Breast epithelium (tissue), 4 donors: ENCODE measurements at regions not wholly inside any gene's neighbourhood (a gene's known extent, or its start where the extent isn't known, plus 50 kb on each side); places are given as distances from the start of the nearest gene placed in this dataset.

Source experiments
- DNase-seq, 2 donors: peaks; one replicate each; pipeline ENCODE4 v3.0.0-alpha.2; 2019; ENCODE audit warnings: low spot score in 2 of 2
- H3K27ac ChIP-seq, 2 donors: fragments of 200-600 bp; sonication (generic) in 1 of 2; one replicate each; pipeline ENCODE4 v1.5.1; 2016 to 2019; ENCODE audit warnings: mild to moderate bottlenecking in 1 of 2
- H3K27me3 ChIP-seq, 2 donors: fragments of 200-600 bp; sonication (generic) in 1 of 2; one replicate each; pipeline versions ENCODE4 v1.5.1 to v1.6.0; 2017 to 2019; ENCODE audit warnings: control low read depth in 1 of 2, mild to moderate bottlenecking in 1 of 2
- H3K36me3 ChIP-seq: fragments of 200-600 bp; one replicate; pipeline ENCODE4 v1.5.1; 2019
- H3K4me1 ChIP-seq, 2 donors: fragments of 200-600 bp; sonication (generic); one replicate each; pipeline ENCODE4 v1.5.1; 2016 to 2019; ENCODE audit warnings: control low read depth in 1 of 2
- H3K4me3 ChIP-seq, 3 donors: fragments of 200-600 bp; sonication (generic); 1 replicate in 2 of 3; 2 replicates in 1 of 3; pipeline ENCODE4 v1.5.1; 2016 to 2019; ENCODE audit warnings: mild to moderate bottlenecking in 3 of 3, moderate library complexity in 2 of 3
- H3K9me3 ChIP-seq, 2 donors: fragments of 200-600 bp; sonication (generic) in 1 of 2; one replicate each; pipeline ENCODE4 v1.5.1; 2016 to 2019; ENCODE audit warnings: control low read depth in 1 of 2
- CTCF ChIP-seq, 3 donors: fragments of 450-650 bp; IDR thresholded peaks; one replicate each; pipeline ENCODE4 v1.5.1; 2016 to 2017; ENCODE audit warnings: antibody characterized with exemption in 3 of 3, mild to moderate bottlenecking in 3 of 3, moderate library complexity in 3 of 3
- POLR2A ChIP-seq: fragments of 450-650 bp; IDR thresholded peaks from one replicate; pipeline ENCODE4 v1.6.1; 2016; ENCODE audit warnings: antibody characterized with exemption, mild to moderate bottlenecking, moderate library complexity
- POLR2AphosphoS5 ChIP-seq, 3 donors: sonication (generic); formaldehyde crosslinking; IDR thresholded peaks; one replicate each; pipeline ENCODE4 v1.6.1; 2017; ENCODE audit warnings: antibody characterized with exemption in 3 of 3
- intact Hi-C: fragments of 100-400 bp; cut with DNase I; formaldehyde crosslinking; loops from one replicate; pipeline ENCODE4 v1.15.1; 2023; ENCODE audit warnings: low total_unique reads

GRCh38 chr9:129557192-129558036 is 63.5 kb downstream of the C9orf50 start:
- H3K27ac ChIP-seq, result peak overlapping the region in 1 of 2 donors; percentile 52
- no peaks in the 10 kb centered on the region for H3K9me3 ChIP-seq
- intact Hi-C loops, result loop anchor here (1.0 kb wide), 1 partner anchor 37 kb away; no protein-coding TSS in a partner anchor
- H3K4me3 ChIP-seq, result no peak overlapping the region
- no peaks in the 10 kb centered on the region for H3K4me1 ChIP-seq
- H3K36me3 ChIP-seq, result no peaks in the 10 kb centered on the region
- TF ChIP-seq CTCF (IDR thresholded peaks at IDR 0.05), result no peak
- no peak for TF ChIP-seq POLR2AphosphoS5 (IDR thresholded peaks at IDR 0.05)
- TF ChIP-seq POLR2A, result no peak
- H3K27me3 ChIP-seq, result no peaks in the 10 kb centered on the region
- DNase-seq, result no peak

GRCh38 chr9:129556491-129557191 is 64.3 kb downstream of the C9orf50 start:
- H3K27me3 ChIP-seq, result no peaks in the 10 kb centered on the region
- H3K27ac ChIP-seq, result peak overlapping the region in 1 of 2 donors; percentile 38
- TF ChIP-seq POLR2AphosphoS5 (IDR thresholded peaks at IDR 0.05) (no peak), CTCF (IDR thresholded peaks at IDR 0.05) (no peak), POLR2A (no peak)
- no peaks in the 10 kb centered on the region for H3K9me3 ChIP-seq
- DNase-seq, result no peak
- H3K4me1 ChIP-seq, result no peaks in the 10 kb centered on the region
- no peak overlapping the region for H3K4me3 ChIP-seq
- no peaks in the 10 kb centered on the region for H3K36me3 ChIP-seq
- intact Hi-C loops, result no loop called here

- H3K27me3 ChIP-seq, result no peaks in the 10 kb centered on the region
- no peak for DNase-seq
Observed at GRCh38 chr9:129555512-129556215, 65.2 kb downstream of the C9orf50 start.

GRCh38 chr9:129554649-129555048 is 66.3 kb downstream of the C9orf50 start:
- Histone ChIP-seq H3K9me3 (no peaks in the 10 kb centered on the region), H3K4me3 (no peak overlapping the region), H3K27me3 (no peaks in the 10 kb centered on the region), H3K27ac (no peak overlapping the region), H3K4me1 (no peaks in the 10 kb centered on the region), H3K36me3 (no peaks in the 10 kb centered on the region)
- intact Hi-C loops, result no loop called here
- no peak for DNase-seq
- TF ChIP-seq POLR2AphosphoS5 (IDR thresholded peaks at IDR 0.05), result no peak
- no peak for TF ChIP-seq POLR2A
- TF ChIP-seq CTCF (IDR thresholded peaks at IDR 0.05), result no peak

More at GRCh38 chr9:129555512-129556215, 65.2 kb downstream of the C9orf50 start:
- intact Hi-C loops, result no loop called here
- no peaks in the 10 kb centered on the region for H3K36me3 ChIP-seq
- TF ChIP-seq CTCF (IDR thresholded peaks at IDR 0.05) (no peak), POLR2AphosphoS5 (IDR thresholded peaks at IDR 0.05) (no peak), POLR2A (no peak)
- H3K9me3 ChIP-seq, result no peaks in the 10 kb centered on the region
- H3K4me1 ChIP-seq, result no peaks in the 10 kb centered on the region
- H3K4me3 ChIP-seq, result no peak overlapping the region
- H3K27ac ChIP-seq, result no peak overlapping the region
